ENCODE measurements at regions not wholly inside any gene's neighbourhood (a gene's known extent, or its start where the extent isn't known, plus 50 kb on each side); places are given as distances from the start of the nearest gene placed in this dataset.

- TF ChIP-seq TEAD4 (IDR thresholded peaks at IDR 0.05): no peak
- no peak for TF ChIP-seq USF1 (IDR thresholded peaks at IDR 0.05)
These were observed 263.1 kb downstream of the SEC14L1 start for GRCh38 chr17:77403854-77404253.

DNA sequence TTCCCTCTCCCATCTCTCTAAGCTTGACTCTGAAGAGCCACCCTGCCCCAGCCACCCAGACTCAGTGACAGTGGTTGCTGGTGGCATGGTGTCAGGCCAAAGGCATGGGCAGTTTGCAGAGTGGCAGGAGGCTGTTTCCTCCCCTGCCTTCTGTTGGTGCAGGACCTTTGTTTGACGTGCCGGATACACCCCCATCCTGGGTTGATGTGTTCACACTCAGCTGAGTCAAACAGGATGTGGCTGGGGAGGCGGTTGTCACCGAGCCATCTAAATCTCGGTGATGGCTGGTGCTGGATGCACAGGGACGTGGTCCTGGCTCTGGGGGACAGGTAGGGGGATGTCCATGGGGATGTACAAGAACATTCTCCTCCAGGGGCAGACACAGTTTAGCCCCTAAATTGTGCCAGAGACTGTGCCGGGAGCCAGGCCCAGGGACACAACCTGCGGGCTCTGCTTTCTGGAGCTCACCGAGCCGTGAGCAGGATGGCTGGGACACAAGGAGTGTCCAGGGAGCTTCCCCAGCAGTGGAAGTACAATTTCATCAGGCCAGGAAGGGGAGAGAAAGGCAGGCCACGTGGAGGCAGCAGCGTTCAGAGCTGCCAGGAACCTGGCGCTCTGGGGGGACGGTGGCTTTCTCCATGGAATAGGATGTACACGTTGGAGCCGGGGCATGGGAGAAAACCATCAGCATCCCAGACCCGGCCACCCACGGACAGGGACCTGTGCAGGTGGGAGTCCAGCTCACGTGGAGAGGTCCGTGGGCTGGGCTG, 264.2 kb downstream of the SEC14L1 start:
- TF ChIP-seq USF1 (IDR thresholded peaks at IDR 0.05) (no peak), CEBPB (IDR thresholded peaks at IDR 0.05) (no peak), TEAD4 (IDR thresholded peaks at IDR 0.05) (no peak), REST (IDR thresholded peaks at IDR 0.05; ENCODE audit: low read depth) (no peak), NFIC (IDR thresholded peaks at IDR 0.05) (no peak), FOXM1 (IDR thresholded peaks at IDR 0.05; ENCODE audit: borderline replicate concordance, low read depth) (no peak), TAF1 (IDR thresholded peaks at IDR 0.05; ENCODE audit: low read depth) (no peak), RAD21 (IDR thresholded peaks at IDR 0.05; ENCODE audit: low read depth) (no peak), CREB1 (IDR thresholded peaks at IDR 0.05; ENCODE audit: low read depth) (no peak)
- TF ChIP-seq, protein P1, sequence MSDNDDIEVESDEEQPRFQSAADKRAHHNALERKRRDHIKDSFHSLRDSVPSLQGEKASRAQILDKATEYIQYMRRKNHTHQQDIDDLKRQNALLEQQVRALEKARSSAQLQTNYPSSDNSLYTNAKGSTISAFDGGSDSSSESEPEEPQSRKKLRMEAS (IDR thresholded peaks at IDR 0.05): no peak

- TF ChIP-seq TCF12 (IDR thresholded peaks at IDR 0.05; ENCODE audit: low read depth) (no peak), USF1 (IDR thresholded peaks at IDR 0.05) (no peak), CEBPB (IDR thresholded peaks at IDR 0.05) (no peak), REST (IDR thresholded peaks at IDR 0.05; ENCODE audit: low read depth) (no peak), ZBTB7A (IDR thresholded peaks at IDR 0.05; ENCODE audit: low read depth) (no peak), TAF1 (IDR thresholded peaks at IDR 0.05; ENCODE audit: low read depth) (no peak), RAD21 (IDR thresholded peaks at IDR 0.05; ENCODE audit: low read depth) (no peak), FOXM1 (IDR thresholded peaks at IDR 0.05; ENCODE audit: borderline replicate concordance, low read depth) (no peak), YY1 (IDR thresholded peaks at IDR 0.05; ENCODE audit: low read depth) (no peak), TEAD4 (IDR thresholded peaks at IDR 0.05) (no peak), NFIC (IDR thresholded peaks at IDR 0.05) (no peak), EP300 (IDR thresholded peaks at IDR 0.05; ENCODE audit: borderline replicate concordance) (no peak), CREB1 (IDR thresholded peaks at IDR 0.05; ENCODE audit: low read depth) (no peak), EGR1 (IDR thresholded peaks at IDR 0.05) (no peak)
- TF ChIP-seq, protein P1 (IDR thresholded peaks at IDR 0.05): no peak
These were observed 265.3 kb downstream of the SEC14L1 start for GRCh38 chr17:77405867-77406732.

DNA sequence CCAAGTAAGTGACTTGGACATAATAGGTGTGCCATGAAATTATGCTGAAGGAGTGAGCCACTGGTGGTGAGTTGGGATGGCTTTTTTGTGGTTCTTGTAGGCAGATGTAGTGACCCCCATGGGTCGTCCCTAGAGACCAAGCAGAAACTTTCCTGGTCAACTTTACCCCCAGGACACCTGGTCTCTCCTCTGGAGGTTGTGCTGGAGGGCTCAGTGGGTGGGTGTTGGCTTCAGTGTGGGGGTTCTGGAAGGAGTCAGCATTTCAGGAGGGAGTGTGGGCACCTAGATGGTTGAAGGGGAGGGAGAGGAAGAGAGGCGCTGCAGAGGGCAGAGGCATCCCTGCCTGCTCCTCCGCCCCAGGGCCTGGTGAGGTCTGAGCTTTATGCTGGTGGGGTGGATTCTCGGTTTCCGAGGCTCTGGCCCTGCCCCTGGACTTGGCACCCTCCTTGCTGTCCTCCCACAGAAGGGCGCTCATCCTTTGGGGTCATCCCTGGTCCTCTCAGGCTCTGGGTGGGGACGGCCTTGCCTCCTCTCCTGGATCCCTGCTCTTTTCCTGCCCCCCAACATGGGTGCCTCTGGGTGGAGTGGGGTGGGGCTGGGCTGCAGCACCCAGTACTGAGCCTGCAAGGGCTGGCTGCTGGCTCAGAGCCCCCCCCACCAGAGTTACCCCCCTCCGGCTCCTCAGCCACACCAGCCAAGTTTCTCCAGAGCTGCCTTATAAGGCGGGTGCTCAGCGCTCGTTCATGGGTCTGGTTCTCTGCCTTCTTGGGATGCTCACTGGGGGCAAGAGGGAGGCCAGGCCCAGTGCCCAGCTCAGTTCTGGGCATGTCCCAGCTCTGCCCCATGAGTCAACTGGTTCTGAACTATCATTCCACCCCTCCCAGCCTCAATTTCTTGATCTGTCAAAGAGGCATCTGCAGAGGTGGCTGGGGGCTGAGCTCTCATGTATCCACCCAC, 266.8 kb downstream of the SEC14L1 start:
- TF ChIP-seq EP300 (IDR thresholded peaks at IDR 0.05; ENCODE audit: borderline replicate concordance): no peak
- no peak for TF ChIP-seq CREB1 (IDR thresholded peaks at IDR 0.05; ENCODE audit: low read depth)
- TF ChIP-seq, protein P1 (IDR thresholded peaks at IDR 0.05): no peak
- TF ChIP-seq REST (IDR thresholded peaks at IDR 0.05; ENCODE audit: low read depth): no peak
- no peak for TF ChIP-seq USF1 (IDR thresholded peaks at IDR 0.05)
- TF ChIP-seq RAD21 (IDR thresholded peaks at IDR 0.05; ENCODE audit: low read depth): no peak
- TF ChIP-seq NFIC (IDR thresholded peaks at IDR 0.05): no peak
- no peak for TF ChIP-seq TCF12 (IDR thresholded peaks at IDR 0.05; ENCODE audit: low read depth)
- TF ChIP-seq YY1 (IDR thresholded peaks at IDR 0.05; ENCODE audit: low read depth): no peak
- TF ChIP-seq CEBPB (IDR thresholded peaks at IDR 0.05): no peak
- no peak for TF ChIP-seq TEAD4 (IDR thresholded peaks at IDR 0.05)

Data from Ishikawa (cell line).